ENCODE measurements at regions not wholly inside any gene's neighbourhood (a gene's known extent, or its start where the extent isn't known, plus 50 kb on each side); places are given as distances from the start of the nearest gene placed in this dataset.

DNA sequence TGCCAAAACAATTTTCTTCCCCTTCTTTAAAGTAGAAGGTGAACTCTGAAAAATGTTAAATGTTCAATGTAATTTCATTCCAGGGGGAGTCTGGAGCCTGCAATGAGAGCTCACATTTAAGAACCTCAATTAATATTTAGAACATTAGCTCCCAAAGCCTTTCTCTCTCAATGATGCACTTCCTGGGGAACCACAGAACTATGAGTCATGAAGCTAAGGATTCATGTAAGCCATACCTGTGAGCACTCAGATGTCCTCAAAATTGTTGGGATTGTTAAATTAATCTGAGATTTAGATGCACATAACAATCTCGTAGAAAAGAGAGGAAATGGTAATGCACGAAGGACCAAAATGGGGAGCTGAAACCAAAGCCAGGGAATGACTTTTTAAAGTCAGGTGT is 244.2 kb upstream of the LRIG1 start:
- DNase-seq (ENCODE audit: low read depth, low spot score), result no peak

DNA sequence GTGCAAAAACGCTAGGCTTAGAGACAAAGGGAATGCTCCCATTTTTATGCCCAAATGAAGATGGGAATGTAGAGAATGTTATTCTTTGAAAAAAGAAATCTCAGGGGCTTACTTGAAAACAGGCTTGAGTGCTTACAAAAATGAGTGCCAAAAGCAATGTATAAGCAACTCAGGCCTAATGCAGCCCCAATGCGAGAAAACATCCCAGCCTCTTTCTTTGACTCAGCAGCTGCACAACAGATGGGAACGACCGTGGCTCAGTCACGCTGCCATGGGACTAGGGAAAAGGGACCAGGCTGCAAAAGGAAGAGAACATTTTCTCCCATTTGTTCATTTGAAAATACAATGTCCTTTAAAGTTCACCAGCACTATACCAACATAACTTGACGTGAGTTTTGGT is 246.4 kb upstream of the LRIG1 start:
- DNase-seq (ENCODE audit: low read depth, low spot score), result no peak

DNA sequence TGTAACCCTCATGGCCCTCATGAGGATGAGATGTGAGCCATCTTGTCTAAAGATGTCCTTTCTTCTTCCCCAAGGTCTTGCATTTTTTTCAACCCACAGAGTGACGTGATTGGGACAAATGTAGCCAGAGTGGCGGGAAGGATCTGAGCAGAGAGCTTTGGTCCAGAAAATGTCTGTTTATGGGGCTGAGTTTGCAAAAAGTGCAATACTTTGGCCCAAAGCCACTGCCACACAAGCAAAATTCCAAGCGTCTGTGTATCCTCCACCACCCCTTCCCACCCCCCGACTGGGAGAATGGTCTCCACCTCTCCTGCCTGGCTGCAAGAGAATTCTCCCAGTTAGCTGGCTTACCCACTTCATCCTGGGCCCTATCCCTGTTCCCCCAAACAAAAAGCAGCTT is 246.9 kb upstream of the LRIG1 start:
- DNase-seq (ENCODE audit: low read depth, low spot score), result no peak

DNA sequence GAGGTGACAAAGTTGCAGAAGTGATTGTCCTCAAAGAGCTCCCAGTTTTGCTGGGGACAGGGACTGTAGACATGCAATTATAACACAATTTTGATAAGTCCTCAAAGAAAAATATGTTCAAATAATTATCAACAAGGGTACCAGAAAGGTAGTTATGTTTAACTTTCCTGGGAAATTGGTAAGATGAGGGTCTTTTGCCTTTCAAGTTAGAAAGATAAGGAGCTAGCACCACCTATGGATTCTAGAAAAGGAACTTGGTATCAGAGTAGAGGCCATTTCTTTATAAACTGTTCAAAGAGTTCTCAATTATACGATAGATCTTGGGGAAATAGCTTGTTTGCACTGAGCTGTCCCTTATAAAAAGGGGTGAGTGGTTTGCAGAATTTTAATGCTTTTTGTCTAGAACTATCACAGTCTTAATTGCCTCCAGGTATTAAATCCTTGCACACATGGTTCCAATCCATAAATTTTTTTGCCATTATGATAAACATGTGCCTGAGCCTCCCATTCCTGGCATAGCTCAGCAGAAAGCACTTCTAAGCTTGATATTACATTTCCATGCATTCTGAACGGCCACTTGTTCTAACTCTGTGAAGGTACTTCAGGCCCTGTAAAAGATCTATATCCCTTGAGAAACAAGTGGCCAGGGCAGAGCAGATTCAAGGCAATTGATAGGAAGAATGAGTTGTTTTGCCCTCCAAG is 247.5 kb upstream of the LRIG1 start:
- no peak for DNase-seq (ENCODE audit: low read depth, low spot score)

DNA sequence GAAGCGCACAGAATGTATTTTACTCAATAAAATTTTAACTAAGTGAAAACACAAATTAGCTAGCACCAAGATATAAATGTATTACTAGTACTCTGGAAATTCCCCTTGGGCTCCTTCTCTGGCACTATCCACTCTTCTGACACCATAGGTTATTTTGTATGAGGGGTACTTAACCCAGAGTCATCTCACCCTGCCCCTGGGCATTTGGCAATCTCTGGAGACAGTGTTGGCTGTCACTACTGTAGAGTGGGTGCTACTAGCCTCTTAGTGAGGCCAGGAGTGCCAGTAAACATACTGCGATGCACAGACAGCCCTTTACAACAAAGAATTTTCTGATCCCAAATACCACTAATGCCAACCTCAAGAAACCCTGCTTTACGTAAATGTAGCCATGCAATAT is 246.3 kb upstream of the KBTBD8 start:
- no peak for DNase-seq (ENCODE audit: low read depth, low spot score)

DNA sequence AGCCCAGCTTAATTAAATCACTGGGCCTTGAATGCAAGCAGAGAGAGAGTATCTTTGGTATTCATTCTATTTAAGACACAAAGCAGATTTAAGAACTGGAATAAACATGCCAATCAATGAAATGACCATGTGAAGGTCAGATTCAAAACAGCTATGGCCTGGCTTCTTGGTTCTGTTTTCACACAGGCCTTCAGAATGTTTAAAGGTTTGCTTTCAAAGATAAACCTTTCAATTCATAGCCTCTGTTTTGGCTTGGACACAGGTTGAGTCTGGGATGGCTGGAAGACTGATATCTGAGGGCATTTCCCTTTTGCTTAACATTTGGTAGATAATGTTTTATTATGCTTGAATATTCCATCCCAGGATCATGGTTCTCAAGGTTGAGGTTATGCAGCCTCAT is 244.4 kb upstream of the KBTBD8 start:
- no peak for DNase-seq (ENCODE audit: low read depth, low spot score)

DNA sequence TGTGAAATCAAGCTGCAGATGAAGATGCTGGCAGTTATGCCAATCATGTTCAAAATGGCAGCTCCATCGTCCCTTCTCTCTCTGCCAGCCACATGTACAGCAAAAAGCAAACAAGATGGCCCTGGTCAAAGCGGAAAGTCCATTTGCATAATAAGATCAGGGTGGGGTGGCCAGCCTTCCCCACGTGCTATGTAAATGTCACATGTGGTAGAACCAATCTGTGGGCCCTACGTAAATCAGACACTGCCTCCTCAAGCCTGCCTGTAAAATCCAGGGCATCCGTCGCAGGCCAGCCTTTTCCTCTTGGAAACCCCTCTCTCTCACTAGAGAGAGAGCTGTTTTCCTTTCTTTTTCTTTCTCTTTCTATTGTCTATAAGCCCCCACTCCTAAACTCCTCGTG is 243.5 kb upstream of the KBTBD8 start:
- no peak for DNase-seq (ENCODE audit: low read depth, low spot score)

DNA sequence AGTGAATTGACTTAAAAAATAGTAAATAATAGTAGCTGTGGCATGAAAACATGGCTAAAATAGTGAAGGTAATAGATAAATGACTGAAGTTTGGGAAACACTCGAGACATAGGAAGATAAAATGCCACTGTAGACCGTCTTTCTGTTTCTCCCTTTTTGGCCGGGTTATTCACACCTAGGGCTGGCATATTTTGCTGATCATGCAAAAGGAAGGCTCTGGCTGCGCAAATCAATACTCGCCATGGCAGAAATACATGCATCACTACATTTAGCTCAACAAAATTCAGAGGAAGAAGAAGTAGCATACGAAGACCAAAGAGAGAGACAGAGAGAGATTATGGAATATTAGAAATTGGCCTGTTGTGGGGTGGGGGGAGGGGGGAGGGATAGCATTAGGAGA is 242.2 kb upstream of the KBTBD8 start:
- no peak for DNase-seq (ENCODE audit: low read depth, low spot score)

DNA sequence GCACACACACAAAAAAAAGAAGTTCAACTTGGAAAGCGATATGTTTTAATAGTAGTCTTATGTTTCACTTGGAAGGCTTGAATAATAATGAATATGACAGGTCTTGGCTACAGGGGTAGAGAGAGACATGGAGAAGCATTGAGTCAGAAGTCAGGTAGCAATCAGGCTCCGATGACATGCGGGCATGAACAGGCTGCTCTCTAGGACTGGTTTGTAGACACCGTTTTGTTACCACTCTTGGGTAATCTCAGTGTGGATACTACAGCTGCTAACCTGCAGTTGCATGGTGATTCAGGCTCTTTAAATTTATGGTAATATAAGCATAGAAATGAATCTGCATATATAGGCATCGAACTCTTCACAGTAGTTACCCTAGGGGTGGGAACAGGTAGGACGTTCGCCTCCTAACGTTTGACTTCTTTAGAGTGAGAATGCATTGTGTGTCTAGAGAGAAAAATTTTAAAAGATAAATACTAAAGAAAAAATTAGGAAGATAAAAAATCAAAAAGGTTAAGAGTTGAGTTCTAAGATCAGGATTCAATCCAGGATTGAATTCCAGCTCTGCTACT is 241.6 kb upstream of the KBTBD8 start:
- DNase-seq (ENCODE audit: low read depth, low spot score), result no peak

DNA sequence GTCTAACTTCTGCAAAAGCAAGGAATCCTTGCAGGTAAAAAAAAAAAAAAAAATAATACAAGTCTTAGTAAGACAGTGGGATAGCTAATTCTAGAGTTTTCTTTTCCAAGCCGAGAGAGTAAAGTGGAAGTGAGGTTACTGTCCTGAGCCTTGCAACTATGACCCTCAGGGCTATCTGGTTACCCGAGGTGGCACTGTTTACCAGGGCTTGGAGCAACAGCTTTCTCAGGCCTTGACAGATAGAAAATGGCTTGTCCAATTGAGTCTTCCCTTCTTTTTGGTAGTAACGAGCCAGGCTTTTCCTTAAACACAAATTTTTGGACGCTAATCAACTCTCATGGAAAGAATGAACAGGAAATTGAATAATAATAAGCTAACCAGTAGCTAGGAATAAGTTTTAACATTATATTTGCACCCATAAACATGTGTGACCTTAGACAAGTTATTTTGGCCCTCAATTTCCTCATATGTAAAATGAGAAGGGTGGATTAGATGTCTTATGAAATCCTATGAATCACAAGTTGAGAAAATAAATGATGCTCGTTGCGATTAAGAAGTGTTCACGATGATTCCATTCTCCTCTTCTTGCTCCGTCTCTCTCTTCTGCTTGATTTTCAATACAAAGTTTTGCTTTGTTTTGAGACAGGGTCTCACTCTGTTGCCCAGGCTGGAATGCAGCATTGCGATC is 236.9 kb upstream of the KBTBD8 start:
- DNase-seq (ENCODE audit: low read depth, low spot score), result no peak

DNA sequence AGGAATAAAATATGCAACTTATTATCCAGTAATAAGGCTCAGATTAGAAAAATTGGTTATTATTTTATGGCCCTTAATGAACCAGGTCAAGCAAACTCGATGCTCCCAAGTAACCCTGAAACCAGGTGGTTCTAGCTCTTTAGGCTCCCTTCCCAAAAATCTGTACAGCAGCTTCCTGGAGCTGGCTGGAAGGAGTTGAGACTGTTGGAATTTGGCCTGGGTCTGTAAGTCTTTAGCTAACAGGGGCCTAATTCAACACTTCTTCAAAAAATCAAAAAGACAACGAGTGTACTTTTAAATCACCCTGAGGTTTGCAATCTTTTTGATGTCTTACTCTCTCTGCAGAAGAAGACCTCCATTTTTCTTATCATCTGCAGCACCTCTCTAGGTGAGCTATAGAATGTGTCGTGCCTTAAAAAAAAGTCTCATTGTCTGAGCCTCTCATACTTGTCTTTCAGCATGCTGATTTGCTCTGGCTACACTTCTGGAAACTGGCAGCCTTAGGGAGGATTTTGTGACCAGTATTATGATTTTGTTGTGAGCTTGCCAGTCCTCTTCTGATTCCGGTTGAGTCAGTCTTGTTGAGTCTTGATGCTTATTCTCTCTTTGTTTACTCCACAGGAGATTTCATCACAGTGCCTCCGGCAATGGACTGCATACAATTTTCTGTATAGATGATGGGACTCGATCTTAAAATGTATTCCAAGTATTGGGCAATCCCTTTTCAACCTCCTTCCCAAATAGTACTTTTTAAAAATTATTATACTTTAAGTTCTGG is 235.0 kb upstream of the KBTBD8 start:
- no peak for DNase-seq (ENCODE audit: low read depth, low spot score)

DNA sequence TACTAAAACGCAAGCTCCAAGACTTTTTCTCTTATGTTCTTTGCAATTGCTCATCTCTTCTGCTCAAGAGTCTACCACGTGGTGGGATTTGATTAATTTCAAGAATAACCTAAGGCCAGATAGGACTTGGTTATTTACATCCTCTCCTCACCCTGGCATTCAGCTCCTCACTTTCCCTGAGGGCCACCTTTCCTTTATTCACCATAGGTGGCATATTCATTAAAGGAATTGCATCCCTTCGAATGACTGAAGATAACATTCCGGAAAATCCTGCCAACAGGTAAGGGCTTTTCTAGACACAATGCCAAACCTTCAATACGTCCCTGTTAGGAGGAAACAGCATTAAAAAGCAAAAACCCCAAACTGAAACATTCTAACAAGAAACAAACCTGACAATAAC is 220.0 kb upstream of the KBTBD8 start:
- DNase-seq (ENCODE audit: low read depth, low spot score), result no peak

DNA sequence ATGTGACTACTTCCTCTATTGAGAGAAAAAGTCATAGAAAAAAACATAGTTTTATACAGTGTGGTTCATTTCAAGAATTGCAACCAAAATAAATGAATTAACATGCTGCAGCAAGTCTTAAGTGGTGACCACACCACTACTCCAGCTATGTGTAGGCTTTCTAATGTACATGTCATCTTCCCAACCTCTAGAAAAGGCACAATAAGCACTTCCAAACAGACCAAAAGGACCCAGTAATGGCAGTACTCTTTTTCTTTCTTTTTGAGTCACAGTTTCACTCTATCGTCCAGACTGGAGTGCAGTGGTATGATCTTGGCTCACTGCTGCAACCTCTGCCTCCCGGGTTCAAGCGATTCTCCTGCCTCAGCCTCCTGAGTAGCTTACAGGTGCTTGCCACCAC is 219.3 kb upstream of the KBTBD8 start:
- DNase-seq (ENCODE audit: low read depth, low spot score), result no peak

DNA sequence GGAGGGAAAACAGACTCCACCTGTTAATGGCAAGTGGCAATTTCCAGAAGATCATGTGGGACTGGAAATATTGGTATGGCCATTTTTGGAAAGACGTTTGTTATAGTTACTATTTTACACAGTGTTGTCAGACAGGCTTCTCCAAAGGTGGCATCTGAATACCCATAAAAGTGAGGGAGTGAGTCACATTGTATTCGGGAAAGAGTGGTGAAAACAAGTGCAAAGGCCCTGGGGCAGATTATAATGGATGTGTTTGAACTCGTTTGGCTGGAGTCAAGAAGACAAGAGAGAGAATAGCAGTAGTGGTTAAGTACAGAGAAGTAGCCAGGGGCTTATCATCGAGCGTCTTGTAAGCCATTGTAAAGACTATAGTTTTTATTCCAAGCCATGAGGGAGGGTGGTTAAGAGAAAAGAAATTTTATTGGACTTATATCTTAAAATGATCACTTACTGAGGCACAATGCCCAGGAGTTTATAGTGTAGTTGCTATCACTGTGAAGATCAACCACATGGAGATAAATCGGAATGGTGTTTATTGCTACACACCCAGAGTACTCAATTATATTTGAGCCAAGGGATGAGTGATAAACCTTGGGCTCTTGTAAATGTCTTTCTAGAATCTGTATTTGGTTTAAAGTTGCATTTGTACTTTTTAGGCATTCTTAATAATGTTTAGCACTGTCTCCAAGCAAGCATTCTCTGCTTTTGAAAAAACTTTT is 212.8 kb upstream of the KBTBD8 start:
- no peak for DNase-seq (ENCODE audit: low read depth, low spot score)

DNA sequence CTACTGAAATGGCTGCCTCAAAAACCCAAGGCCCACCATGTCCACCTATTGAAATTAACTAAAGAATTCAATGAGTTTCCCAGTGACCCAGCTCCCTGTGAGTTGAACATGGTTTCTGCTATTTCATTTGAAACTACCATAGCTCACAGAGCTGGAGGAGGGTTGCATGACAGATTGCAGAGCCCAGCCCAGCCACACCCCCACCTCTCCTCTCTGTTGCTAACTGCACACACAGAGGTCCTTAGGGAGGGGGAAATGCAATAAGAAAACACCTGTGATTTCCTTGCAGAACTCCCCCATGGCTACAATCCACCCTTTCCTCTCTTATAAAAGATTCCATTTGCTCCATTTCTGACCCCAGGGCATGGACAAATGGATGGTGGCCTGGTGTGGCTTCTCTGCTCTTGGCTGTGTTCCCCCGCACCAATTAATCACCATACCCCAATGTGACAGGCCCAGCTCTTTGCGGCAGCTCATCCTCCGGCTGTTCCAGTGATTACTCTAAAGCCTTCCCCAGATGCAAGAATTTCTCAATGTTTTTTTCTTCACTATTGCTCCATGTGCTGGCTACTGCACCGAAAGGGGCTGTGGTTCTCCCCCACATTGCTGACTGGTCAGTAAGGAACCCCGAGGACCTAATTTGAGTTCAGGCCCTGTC is 208.4 kb upstream of the KBTBD8 start:
- no peak for DNase-seq (ENCODE audit: low read depth, low spot score)

DNA sequence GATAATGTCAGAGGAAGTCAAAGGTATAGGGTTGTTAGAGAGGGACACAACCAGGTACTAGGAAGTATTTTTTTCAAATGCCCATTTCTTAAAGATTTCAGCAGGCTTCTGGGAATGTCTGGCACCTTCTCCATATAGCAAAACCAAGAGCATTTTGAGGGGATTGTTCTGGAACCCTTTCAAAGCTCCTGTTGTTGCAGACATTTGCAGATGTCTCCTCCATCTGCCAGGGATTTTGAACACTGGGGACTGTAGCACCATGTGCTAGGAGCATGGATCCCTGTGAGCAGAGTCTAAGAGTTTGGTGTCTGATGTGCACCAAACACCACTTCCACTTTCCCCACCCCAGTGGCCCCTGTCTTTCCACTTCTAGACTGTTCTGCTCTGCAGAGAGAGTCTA is 206.0 kb upstream of the KBTBD8 start:
- DNase-seq (ENCODE audit: low read depth, low spot score), result no peak

DNA sequence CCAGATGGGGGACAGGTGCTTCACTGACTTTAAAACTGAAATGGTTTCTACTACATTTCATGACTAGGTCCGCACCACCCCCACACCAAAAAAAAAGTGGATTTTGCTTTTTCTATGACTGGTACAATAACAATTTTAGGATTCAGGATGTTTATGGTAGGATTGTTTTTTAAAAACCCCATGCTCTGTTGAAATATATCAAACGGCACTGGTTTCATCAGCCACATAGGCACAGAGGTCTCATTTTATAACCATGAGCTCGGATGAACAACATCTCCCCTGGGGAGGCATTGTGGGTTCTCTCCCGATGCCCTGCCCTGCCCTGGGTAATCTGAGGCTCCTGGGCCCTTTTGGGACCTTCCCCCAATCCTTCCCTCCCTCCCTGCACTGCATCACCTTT is 202.7 kb upstream of the KBTBD8 start:
- DNase-seq (ENCODE audit: low read depth, low spot score), result no peak

DNA sequence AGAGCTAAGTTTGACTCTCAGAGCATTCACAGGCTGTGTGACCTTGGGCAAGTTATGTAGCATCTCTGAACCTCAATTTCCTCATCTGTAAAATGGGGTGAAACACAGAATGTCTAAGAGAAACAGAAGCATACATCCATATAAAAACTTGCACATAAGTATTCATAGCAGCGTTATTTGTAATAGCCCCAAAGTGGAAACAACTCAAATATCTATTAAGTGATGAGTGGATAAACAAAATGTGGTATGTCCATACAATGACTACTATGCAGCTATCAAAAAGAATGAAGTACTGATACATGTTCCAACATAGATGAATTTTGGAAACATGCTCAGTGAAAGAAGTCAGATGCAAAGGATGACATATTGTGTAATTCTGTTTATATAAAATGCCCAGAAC is 201.8 kb upstream of the KBTBD8 start:
- DNase-seq (ENCODE audit: low read depth, low spot score), result no peak

DNA sequence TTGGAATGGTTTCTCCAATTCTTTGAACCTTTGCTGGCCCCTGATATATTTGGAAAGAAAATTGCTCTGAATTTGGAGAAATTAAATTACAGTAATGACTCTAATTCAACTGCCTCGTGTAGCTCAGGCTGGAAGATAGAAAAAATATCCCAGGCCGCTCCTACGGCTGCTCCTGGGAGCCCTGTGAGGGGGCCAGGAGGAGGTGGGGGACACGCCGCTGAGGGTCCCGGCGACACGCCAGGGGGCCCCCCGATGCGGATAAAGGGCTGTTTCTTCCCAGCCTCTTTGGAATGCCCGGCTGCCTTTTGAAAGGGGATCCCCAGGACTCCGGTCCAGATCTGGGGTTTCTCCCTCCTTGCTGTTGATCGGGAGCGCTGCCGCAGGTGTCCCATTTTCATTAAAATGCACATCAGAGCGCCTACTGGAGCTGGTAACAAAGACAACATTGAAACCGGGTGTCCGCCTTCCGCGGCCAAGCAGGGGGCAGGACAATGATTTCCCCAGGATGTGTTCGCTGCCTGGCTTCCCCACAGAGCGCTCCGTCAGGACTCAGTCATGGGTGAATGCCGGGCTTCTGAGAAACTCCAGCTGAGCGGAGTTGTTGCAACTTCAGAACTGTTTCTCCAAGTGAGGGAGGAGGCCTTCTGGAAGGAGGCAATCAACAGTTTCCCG is 200.1 kb upstream of the KBTBD8 start:
- no peak for DNase-seq (ENCODE audit: low read depth, low spot score)

DNA sequence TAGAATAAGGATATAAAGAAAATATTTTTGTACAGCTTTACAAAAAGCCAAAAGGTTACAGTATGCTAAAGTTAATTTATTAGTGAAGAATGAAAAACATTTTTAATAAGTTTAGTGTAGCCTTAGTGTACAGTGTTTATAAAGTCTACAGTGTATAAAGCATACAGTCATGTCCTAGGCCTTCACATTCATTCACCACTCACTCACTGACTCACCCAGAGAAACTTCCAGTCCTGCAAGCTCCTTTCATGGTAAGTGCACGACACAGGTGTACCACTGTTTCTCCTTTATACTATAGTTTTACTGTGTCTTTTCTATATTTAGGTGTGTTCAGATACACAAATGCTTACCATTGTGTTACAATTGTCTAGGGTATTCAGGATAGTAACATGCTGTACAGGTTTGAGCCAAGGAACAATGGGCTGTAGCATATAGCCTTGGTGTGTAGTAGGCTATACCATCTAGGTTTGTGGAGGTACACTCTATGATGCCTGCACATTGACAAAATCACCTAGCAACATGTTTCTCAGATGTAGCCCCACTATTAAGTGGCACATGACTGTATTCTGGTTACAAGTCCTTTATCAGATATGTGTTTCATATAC is 197.1 kb upstream of the KBTBD8 start:
- DNase-seq (ENCODE audit: low read depth, low spot score), result no peak
